Panc1 (cell line): ENCODE measurements at regions not wholly inside any gene's neighbourhood (a gene's known extent, or its start where the extent isn't known, plus 50 kb on each side); places are given as distances from the start of the nearest gene placed in this dataset.

Experiments
- ATAC-seq: fragments of 200-7000 bp; cut with Tn5 transposase; 2 replicates; pipeline ENCODE4 v1.9.1; 2020; ENCODE audit warnings: mild to moderate bottlenecking, moderate library complexity
- BruUV-seq: library from RNA; stranded (reverse); fragments of 400-500 nt; replicated peaks from 2 replicates; lab custom pipeline; 2021; lab: Mats Ljungman, UMichigan
- CTCF ChIA-PET: fragments of 300-600 bp; sonication (Branson Sonifier 250); formaldehyde crosslinking; loops from one replicate; lab custom pipeline; 2022; ENCODE audit warnings: antibody characterized with exemption; lab: Charles Lee
- POLR2A ChIA-PET: fragments of 300-600 bp; sonication (Branson Sonifier 250); formaldehyde crosslinking; loops from one replicate; lab custom pipeline; 2022; ENCODE audit warnings: antibody characterized with exemption; lab: Charles Lee
- DNase-seq: peaks from one replicate; pipeline ENCODE4 v3.0.0-alpha.2; 2010; ENCODE audit warnings: low read depth, low spot score
- H3K27ac ChIP-seq: 2 replicates; pipeline ENCODE4 v1.5.1; 2011; ENCODE audit warnings: mild to moderate bottlenecking, low read length, inconsistent platforms
- H3K27me3 ChIP-seq: fragments of 200-500 bp; sonication (Bioruptor generic); 2 replicates; pipeline ENCODE4 v1.6.0; 2014; ENCODE audit warnings: low read length, inconsistent platforms; ENCODE audit not compliant: control insufficient read depth, insufficient read depth
- H3K36me3 ChIP-seq: fragments of 200-500 bp; sonication (Bioruptor generic); 2 replicates; pipeline ENCODE4 v1.5.1; 2014; ENCODE audit warnings: inconsistent platforms, mild to moderate bottlenecking, low read length, moderate library complexity; ENCODE audit not compliant: control insufficient read depth, insufficient read depth
- H3K4me1 ChIP-seq: 2 replicates; pipeline ENCODE4 v1.5.1; 2011; ENCODE audit warnings: inconsistent platforms, mild to moderate bottlenecking, low read length, moderate library complexity; ENCODE audit not compliant: control insufficient read depth, insufficient read depth
- H3K4me3 ChIP-seq, 2 experiments: 2 replicates each; pipeline ENCODE4 v1.5.1; 2011 to 2012; ENCODE audit warnings: low read depth in 2 of 2, low read length in 2 of 2, mild to moderate bottlenecking in 2 of 2, inconsistent platforms in 1 of 2, moderate library complexity in 1 of 2
- H3K9me3 ChIP-seq: fragments of 200-500 bp; sonication (Bioruptor generic); 2 replicates; pipeline ENCODE4 v1.5.1; 2014; ENCODE audit warnings: low read depth, mild to moderate bottlenecking, inconsistent platforms, low read length, moderate library complexity; ENCODE audit not compliant: control insufficient read depth, insufficient read depth
- POLR2AphosphoS5 ChIP-seq: IDR thresholded peaks from 2 replicates; pipeline ENCODE4 v1.6.1; 2012; ENCODE audit warnings: mild to moderate bottlenecking, low read depth, low read length, moderate library complexity
- REST ChIP-seq, 2 experiments: IDR thresholded peaks; 2 replicates each; pipeline ENCODE4 v1.6.1; 2011 to 2012; ENCODE audit warnings: low read depth in 2 of 2, control low read depth in 1 of 2, low read length in 1 of 2, mild to moderate bottlenecking in 1 of 2, moderate library complexity in 1 of 2; ENCODE audit not compliant: insufficient read depth in 1 of 2
- SIN3A ChIP-seq: IDR thresholded peaks from 2 replicates; pipeline ENCODE4 v1.6.1; 2012; ENCODE audit warnings: low read depth, mild to moderate bottlenecking, low read length, moderate library complexity, borderline replicate concordance; ENCODE audit not compliant: insufficient read depth
- TCF7L2 ChIP-seq: IDR thresholded peaks from 2 replicates; pipeline ENCODE4 v1.6.1; 2011; ENCODE audit warnings: mild to moderate bottlenecking, low read depth, low read length, inconsistent platforms
- in situ Hi-C: cut with HindIII; loops from 2 replicates; pipeline ENCODE4 v1.10.0; 2016; ENCODE audit warnings: low sequenced_read_pairs, low pct_unique_long_range_greater_than_20kb
- intact Hi-C: fragments of 100-400 bp; cut with micrococcal nuclease; formaldehyde crosslinking; loops from one replicate; pipeline ENCODE4 v1.10.0; 2022; ENCODE audit not compliant: unreplicated experiment
- TF ChIP-seq, protein P1 (sequence below): fragments of 450-650 bp; IDR thresholded peaks from 2 replicates; pipeline ENCODE4 v1.5.1; 2017; ENCODE audit warnings: mild to moderate bottlenecking

DNA sequence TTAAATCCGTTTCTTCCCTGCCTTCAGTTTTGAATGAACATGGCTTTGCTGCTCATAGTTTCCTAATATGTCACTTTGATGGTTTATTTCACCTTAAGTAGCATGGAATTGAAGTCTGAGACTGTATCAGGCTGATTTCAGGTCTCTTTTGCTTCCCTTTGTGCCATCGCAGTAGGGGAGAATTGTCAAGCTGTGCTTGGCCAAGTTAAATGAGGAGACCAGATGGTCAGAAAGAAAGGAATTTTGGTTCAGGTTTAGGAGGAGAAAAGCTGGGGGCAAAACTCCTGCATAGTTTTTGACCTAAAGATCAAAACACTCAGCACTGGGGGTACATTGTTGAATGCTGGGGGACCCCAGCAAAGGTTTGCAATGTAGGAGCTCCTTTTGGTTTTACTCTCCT, 398.4 kb downstream of the NUAK1 start:
- BruUV-seq = no TSS peak
- Histone ChIP-seq H3K4me3 (no peak overlapping the region), H3K36me3 (no peaks in the 10 kb centered on the region), H3K4me1 (no peaks in the 10 kb centered on the region), H3K27ac (no peak overlapping the region), H3K9me3 (no peaks in the 10 kb centered on the region), H3K27me3 (no peaks in the 10 kb centered on the region)
- intact Hi-C loops = no loop called here
- TF ChIP-seq REST (IDR thresholded peaks at IDR 0.05; ENCODE audit: insufficient read depth in 1 of 2, low read depth in 2 of 2, low read length in 1 of 2) (no peak), SIN3A (no peak), TCF7L2 (no peak), POLR2AphosphoS5 (no peak)
- TF ChIP-seq, protein P1, sequence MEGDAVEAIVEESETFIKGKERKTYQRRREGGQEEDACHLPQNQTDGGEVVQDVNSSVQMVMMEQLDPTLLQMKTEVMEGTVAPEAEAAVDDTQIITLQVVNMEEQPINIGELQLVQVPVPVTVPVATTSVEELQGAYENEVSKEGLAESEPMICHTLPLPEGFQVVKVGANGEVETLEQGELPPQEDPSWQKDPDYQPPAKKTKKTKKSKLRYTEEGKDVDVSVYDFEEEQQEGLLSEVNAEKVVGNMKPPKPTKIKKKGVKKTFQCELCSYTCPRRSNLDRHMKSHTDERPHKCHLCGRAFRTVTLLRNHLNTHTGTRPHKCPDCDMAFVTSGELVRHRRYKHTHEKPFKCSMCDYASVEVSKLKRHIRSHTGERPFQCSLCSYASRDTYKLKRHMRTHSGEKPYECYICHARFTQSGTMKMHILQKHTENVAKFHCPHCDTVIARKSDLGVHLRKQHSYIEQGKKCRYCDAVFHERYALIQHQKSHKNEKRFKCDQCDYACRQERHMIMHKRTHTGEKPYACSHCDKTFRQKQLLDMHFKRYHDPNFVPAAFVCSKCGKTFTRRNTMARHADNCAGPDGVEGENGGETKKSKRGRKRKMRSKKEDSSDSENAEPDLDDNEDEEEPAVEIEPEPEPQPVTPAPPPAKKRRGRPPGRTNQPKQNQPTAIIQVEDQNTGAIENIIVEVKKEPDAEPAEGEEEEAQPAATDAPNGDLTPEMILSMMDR = no peak
- no peak for DNase-seq
- in situ Hi-C loops = no loop called here
- ChIA-PET CTCF (interaction anchor here (0.7 kb wide), 1 partner anchor 1151 kb away, joined by 3 read pairs; no protein-coding TSS in a partner anchor), POLR2A (no interaction called here)
- no peak for ATAC-seq

- POLR2A ChIA-PET = no interaction called here
- CTCF ChIA-PET = no interaction called here
These were observed 397.6 kb downstream of the NUAK1 start for GRCh38 chr12:105740970-105741725.

More at GRCh38 chr12:105740970-105741725, 397.6 kb downstream of the NUAK1 start:
- no peaks in the 10 kb centered on the region for H3K4me1 ChIP-seq
- in situ Hi-C loops (no loop called here), intact Hi-C loops (no loop called here)
- ATAC-seq = no peak
- no peak overlapping the region for H3K27ac ChIP-seq
- no peaks in the 10 kb centered on the region for H3K27me3 ChIP-seq
- H3K9me3 ChIP-seq = no peaks in the 10 kb centered on the region
- no peak for DNase-seq
- H3K36me3 ChIP-seq = no peaks in the 10 kb centered on the region
- no TSS peak for BruUV-seq
- TF ChIP-seq, protein P1 = no peak
- TF ChIP-seq REST (IDR thresholded peaks at IDR 0.05; ENCODE audit: insufficient read depth in 1 of 2, low read depth in 2 of 2, low read length in 1 of 2) (no peak), POLR2AphosphoS5 (no peak), SIN3A (no peak), TCF7L2 (no peak)
- H3K4me3 ChIP-seq = no peak overlapping the region
